ENCODE measurements at regions not wholly inside any gene's neighbourhood (a gene's known extent, or its start where the extent isn't known, plus 50 kb on each side); places are given as distances from the start of the nearest gene placed in this dataset.

DNA sequence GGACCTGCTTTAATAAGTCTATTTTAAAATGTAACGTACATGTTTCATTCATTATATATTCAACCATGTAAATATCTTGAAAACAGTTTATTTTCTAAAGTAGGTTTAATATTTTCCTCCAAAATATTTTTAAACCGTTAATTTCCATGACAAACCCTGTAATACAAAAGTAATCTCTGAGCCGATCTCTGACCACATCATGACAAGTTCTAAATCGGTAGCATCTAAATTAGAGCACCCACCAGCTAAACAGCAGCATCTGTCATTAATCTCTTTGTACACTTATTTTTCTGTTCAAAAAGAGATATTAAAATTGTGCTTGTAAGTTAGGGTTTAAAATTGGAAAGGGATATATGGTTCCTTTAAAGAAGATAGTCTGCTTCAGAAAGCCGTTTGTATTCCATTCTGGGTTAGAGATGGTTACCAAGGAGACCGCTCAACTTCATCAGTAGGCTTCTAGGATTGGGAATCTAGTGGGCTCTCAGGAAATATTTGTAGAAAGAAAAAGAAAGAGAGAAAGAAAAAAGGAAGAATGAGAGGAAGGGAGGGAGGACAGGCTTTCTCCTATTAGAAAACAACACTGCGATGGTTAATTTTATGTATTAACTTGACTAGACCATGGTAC is 232.5 kb upstream of the FOXN3 start:
- TF ChIP-seq POLR2A (IDR thresholded peaks at IDR 0.05; ENCODE audit: low read depth, low read length) (no peak), ZNF274 (IDR thresholded peaks at IDR 0.05; ENCODE audit: insufficient read depth, insufficient read length) (no peak), EZH2 (IDR thresholded peaks at IDR 0.05; ENCODE audit: borderline replicate concordance, control insufficient read depth, low read depth, low read length) (no peak), JUNB (IDR thresholded peaks at IDR 0.05) (no peak), MXI1 (IDR thresholded peaks at IDR 0.05; ENCODE audit: low read depth, low read length) (no peak), MEF2B (IDR thresholded peaks at IDR 0.05; ENCODE audit: partially characterized antibody, poor library complexity, severe bottlenecking) (no peak), TAF1 (IDR thresholded peaks at IDR 0.05; ENCODE audit: borderline replicate concordance, low read depth, low read length) (no peak), EP300 (IDR thresholded peaks at IDR 0.05; ENCODE audit: borderline replicate concordance in 1 of 2, control insufficient read depth in 1 of 2, low read depth in 2 of 2, low read length in 2 of 2) (no peak)
- TF ChIP-seq, protein P1, sequence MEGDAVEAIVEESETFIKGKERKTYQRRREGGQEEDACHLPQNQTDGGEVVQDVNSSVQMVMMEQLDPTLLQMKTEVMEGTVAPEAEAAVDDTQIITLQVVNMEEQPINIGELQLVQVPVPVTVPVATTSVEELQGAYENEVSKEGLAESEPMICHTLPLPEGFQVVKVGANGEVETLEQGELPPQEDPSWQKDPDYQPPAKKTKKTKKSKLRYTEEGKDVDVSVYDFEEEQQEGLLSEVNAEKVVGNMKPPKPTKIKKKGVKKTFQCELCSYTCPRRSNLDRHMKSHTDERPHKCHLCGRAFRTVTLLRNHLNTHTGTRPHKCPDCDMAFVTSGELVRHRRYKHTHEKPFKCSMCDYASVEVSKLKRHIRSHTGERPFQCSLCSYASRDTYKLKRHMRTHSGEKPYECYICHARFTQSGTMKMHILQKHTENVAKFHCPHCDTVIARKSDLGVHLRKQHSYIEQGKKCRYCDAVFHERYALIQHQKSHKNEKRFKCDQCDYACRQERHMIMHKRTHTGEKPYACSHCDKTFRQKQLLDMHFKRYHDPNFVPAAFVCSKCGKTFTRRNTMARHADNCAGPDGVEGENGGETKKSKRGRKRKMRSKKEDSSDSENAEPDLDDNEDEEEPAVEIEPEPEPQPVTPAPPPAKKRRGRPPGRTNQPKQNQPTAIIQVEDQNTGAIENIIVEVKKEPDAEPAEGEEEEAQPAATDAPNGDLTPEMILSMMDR (IDR thresholded peaks at IDR 0.05 in 2 of 3, conservative IDR thresholded peaks at IDR 0.05 in 1 of 3; ENCODE audit: control insufficient read depth in 2 of 3, extremely low read depth in 1 of 3, insufficient read depth in 1 of 3, low read depth in 3 of 3, low read length in 3 of 3): no peak

Measured in GM12878 (cell line).